Skin of body (tissue), 1 donor: ENCODE measurements at regions not wholly inside any gene's neighbourhood (a gene's known extent, or its start where the extent isn't known, plus 50 kb on each side); places are given as distances from the start of the nearest gene placed in this dataset.

Source experiments
- DNase-seq: peaks from one replicate; lab custom pipeline; 2025; lab: John Stamatoyannopoulos, UW

DNA sequence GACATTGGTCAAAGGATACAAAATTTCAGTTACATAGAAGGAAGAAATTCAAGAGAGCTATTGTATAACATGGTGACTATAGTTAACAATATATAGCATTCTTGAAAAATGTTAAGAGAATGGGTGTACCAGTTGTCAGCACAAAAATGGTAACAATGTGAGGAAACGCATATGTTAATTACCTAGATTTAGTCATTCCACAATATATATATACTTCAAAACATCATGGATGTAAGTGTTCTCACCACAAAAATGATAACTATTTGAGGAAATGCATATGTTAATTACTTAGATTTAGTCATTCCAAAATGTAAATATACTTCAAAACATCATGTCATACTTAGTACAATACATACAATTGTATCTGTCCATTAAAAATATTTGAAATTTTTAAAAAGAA is 540.4 kb upstream of the MGAT4C start:
- DNase-seq, result no peak

- DNase-seq, result no peak
Observed at GRCh38 chr12:86788661-86789060, 532.5 kb upstream of the MGAT4C start.

DNA sequence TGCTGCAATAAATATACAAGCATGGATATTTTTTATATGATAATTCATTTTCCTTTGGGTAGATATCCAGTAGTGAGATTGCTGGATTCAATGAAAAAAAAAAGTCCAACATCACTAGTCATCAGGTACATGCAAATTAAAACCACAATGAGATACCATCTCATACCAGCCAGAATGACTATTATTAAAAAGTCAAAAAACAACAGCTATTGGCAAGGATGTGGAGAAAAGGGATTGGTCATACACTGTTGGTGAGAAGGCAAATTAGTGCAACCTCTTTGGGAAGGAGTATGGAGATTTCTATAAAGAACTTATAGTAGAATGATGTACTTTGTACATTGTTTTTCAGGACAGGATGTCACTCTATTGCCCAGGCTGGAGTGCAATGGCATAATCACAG is 531.2 kb upstream of the MGAT4C start:
- no peak for DNase-seq

- DNase-seq, result no peak
Observed at GRCh38 chr12:86777325-86777724, 521.1 kb upstream of the MGAT4C start.

DNA sequence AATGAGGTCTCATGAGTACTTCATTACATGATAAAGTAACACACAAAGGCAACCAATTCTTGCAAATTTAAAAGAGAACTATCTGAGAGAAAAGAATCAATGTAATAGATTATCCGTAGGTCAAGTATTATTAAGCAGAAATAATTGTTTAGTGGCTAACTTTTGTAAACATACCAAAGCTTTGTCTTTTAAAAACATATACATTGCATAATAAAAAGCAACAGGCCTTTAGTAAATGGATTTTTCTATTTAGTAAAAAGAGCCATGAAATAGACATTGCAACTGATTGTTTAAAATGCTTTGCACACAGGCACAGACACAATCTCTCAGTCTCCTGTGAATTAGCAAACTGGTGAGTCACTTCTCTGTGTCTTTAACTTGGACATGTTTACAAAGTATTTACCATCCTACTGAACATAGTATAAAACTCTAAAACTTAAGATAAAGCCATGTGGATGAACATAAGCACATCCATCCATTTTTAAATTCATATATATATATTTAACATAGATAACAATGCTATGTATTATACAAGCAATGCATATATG is 518.7 kb upstream of the MGAT4C start:
- no peak for DNase-seq

- DNase-seq, result no peak
Observed at GRCh38 chr12:86772696-86773095, 516.5 kb upstream of the MGAT4C start.

- DNase-seq, result no peak
Observed at GRCh38 chr12:86770871-86771270, 514.7 kb upstream of the MGAT4C start.

- DNase-seq, result no peak
Observed at GRCh38 chr12:86748894-86749293, 492.7 kb upstream of the MGAT4C start.

DNA sequence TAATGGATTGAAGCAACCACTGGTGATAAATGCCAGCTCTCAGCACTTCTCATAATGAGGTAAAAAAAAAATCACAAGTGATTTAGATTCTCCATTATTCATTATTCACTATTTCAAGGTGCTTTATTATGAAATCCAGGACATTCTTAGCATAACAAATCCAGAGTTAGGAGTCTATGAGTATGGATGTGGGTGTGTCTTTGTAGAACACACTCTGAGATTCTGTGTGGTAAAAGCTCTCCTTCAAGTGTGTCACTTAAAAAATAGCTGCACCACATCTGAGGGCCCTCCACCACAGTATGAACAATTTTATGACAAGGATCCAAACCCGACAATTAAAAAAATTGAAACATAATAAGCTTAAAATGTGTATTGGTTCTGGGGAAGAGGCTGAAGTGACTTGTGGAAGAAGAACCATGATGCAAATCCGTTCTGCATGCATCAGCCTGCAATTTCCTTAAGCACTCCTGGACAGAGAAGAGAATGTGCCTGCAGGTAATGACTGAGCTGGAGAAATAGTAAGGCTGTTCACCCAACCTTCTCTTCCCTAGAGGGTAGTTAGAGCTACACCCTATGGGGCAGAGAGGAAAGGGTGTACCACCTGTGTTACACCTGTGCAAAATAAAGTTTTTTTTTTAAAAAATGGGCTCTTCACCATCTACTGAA is 488.5 kb upstream of the MGAT4C start:
- DNase-seq, result no peak

GRCh38 chr12:86743875-86744536 is 487.8 kb upstream of the MGAT4C start:
- DNase-seq, result no peak

- no peak for DNase-seq
Observed at GRCh38 chr12:86741531-86741930, 485.3 kb upstream of the MGAT4C start.

DNA sequence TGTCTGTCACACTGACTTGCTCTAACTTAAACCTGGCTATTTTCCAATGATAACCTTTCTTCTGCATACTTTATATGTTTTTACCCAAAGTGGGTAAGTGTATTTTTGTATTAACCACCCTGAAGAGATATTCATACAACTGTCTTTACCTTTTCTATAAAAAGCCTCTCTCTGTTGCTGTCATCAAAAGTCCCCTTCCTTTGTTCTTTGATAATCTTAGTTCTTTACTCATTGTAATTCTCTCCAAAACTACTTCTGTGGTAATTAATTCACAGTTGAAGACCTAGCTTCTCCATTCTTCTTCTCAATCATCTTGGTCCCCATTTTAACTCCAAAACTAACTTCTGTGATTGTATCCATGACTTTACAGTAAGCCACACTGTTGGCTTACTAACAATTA is 479.7 kb upstream of the MGAT4C start:
- no peak for DNase-seq

DNA sequence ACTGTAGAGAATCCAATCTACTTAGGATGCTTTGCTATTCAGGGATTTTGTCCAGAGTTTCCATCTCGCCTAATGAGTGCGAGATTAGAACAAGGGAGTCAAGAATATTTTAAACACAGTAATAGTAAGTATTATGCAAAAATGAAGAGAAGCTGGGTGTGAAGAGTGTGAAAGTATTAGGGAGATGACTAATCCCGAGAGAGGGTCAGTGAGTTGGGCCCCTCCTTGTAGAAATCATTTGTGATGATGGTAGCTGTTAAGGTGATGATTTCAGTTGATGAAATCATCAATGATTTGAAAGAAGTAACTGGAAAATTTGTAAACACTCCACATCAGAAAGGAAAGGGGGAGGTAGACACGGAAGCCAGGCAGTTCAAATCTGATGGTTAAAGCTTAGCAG is 478.9 kb upstream of the MGAT4C start:
- no peak for DNase-seq

DNA sequence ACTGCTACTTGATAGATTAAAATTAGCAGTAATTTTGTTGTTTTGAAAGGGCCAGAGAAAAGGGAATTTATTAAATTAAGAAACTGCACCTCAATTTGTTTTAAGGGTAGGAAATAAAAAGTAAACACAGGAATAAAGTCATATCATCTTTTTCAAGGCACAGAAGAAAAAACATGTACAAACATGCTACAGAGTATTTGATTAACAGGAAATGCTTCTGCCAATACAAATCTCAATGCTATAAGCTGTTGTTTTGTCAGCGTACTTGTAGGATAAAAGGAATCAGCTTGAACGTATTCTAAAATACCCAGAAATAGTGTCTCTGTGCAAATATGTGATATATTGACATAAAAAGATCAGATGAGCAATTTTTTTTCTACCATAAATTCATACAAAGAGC is 474.0 kb upstream of the MGAT4C start:
- DNase-seq, result no peak

GRCh38 chr12:86729739-86730138 is 473.5 kb upstream of the MGAT4C start:
- DNase-seq, result no peak

GRCh38 chr12:86727160-86727559 is 471.0 kb upstream of the MGAT4C start:
- DNase-seq, result no peak

GRCh38 chr12:86724716-86725115 is 468.5 kb upstream of the MGAT4C start:
- DNase-seq, result no peak

DNA sequence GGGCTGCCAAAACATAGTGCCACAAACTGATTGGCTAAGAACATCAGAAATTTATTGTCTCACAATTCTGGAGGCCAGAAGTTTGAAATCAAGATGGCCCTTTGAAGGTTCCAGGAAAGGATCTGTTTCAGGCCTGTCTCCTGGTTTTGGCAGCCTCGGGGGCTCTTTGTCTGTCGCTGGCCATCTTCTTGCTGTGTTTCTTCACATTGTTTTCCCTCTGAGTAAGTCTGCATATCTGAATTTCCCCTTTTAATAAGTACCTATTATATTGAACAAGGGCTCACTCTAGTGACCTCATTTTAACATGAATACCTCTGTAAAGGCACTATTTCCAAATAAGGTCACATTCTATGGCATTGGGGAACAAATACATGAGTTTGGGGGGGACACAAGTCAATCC is 467.1 kb upstream of the MGAT4C start:
- no peak for DNase-seq

- DNase-seq, result no peak
Observed at GRCh38 chr12:86721713-86722397, 465.7 kb upstream of the MGAT4C start.

DNA sequence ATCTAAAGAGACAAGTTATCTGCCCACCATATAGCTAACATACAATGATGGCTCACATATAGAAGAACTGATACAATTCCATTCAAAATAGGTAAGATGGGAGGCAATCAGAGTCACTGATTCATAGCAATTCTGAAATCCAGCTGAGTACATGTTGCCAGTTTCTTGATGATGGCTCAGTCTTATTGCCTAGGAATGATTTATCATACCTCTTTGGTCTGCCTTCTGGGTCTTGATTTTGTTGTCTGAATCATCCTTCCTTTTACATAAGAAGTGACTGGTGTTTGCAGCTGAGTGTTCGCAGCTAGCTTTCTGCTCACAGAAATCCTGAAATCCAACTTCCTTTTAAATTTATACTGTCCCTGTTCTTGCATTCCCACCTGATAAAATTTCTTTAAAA is 463.2 kb upstream of the MGAT4C start:
- DNase-seq, result no peak

GRCh38 chr12:86713121-86713520 is 456.9 kb upstream of the MGAT4C start:
- DNase-seq, result no peak

DNA sequence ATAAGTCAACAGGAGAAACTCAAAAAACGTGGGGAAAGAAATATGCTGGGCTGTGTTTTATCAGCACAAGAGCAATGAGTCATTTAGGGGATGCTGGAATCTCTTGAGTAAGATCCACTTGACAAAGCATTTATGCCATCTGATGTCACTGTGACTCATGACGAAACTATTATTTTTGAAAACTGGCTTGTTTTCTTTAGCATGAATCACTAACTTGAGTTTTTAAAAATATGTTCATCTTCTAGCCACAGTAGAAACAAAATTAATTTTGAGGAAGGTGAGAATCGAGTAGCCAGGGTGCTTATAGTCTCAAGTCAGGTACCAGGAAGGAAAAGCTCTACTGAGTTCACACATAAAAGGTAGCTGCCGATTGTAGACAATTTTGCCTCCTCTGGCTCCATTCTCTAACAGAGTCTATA is 456.2 kb upstream of the MGAT4C start:
- no peak for DNase-seq

GRCh38 chr12:86711731-86712130 is 455.5 kb upstream of the MGAT4C start:
- DNase-seq, result no peak
